ENCODE measurements at regions not wholly inside any gene's neighbourhood (a gene's known extent, or its start where the extent isn't known, plus 50 kb on each side); places are given as distances from the start of the nearest gene placed in this dataset.

DNA sequence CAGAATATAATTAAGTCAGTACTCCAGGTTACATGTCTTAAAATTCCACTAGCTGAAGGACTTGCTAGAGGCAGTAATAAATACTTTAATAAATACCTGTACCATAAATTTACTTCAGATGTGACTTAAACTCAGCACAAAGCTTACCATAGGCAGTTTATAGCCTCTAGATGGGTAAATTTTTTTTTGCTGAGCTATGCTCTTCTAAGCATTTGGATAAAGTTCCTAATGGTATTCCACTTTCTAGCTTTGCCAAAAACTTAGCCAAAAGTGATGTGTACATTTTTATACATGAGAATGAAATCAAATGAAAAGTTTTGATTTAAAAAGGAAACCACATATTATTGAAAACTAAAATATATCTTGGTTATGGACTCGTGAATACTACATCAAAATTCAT, 63.7 kb upstream of the DHX40 start:
- TF ChIP-seq, protein P1, sequence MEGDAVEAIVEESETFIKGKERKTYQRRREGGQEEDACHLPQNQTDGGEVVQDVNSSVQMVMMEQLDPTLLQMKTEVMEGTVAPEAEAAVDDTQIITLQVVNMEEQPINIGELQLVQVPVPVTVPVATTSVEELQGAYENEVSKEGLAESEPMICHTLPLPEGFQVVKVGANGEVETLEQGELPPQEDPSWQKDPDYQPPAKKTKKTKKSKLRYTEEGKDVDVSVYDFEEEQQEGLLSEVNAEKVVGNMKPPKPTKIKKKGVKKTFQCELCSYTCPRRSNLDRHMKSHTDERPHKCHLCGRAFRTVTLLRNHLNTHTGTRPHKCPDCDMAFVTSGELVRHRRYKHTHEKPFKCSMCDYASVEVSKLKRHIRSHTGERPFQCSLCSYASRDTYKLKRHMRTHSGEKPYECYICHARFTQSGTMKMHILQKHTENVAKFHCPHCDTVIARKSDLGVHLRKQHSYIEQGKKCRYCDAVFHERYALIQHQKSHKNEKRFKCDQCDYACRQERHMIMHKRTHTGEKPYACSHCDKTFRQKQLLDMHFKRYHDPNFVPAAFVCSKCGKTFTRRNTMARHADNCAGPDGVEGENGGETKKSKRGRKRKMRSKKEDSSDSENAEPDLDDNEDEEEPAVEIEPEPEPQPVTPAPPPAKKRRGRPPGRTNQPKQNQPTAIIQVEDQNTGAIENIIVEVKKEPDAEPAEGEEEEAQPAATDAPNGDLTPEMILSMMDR (conservative IDR thresholded peaks at IDR 0.05 in 1 of 2, IDR thresholded peaks at IDR 0.05 in 1 of 2; ENCODE audit: extremely low read depth in 1 of 2, insufficient read depth in 1 of 2, low read depth in 1 of 2, low read length in 2 of 2): no peak
- no peak for TF ChIP-seq EZH2 (IDR thresholded peaks at IDR 0.05; ENCODE audit: borderline replicate concordance, low read length)
